ENCODE measurements at regions not wholly inside any gene's neighbourhood (a gene's known extent, or its start where the extent isn't known, plus 50 kb on each side); places are given as distances from the start of the nearest gene placed in this dataset.

DNA sequence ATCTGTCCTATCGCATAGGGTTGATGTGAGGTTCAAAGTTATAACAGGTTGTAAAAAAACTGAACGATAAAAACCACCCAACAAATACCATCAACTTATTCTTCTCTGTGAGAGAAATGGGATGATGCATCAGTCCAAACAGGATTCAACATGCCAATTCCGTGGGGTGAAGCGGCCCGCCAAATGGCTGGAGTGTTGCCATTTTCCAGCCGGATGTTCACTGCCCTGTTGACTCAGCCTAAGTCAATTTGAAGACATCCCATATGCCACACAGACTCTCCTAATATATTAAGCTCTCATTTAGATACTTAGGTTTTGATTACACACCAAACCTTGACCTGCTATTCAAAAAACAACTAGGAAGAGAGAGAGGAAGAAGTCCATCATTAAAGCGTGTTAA lies 311.1 kb downstream of the VPS13C start:
- Histone ChIP-seq H3K27me3 (no peaks in the 10 kb centered on the region), H3K36me3 (no peaks in the 10 kb centered on the region), H3K9me3 (replicated peaks in 1 of 11) (no peaks in the 10 kb centered on the region), H3K4me3 (no peak overlapping the region), H4K20me1 (no peaks in the 10 kb centered on the region), H3K9ac (no peak overlapping the region), H3K4me1 (no peaks in the 10 kb centered on the region), H3K27ac (no peak overlapping the region), H3K4me2 (no peak overlapping the region)
- no peak for TF ChIP-seq Cebpa-rat (IDR thresholded peaks at IDR 0.05)

DNA sequence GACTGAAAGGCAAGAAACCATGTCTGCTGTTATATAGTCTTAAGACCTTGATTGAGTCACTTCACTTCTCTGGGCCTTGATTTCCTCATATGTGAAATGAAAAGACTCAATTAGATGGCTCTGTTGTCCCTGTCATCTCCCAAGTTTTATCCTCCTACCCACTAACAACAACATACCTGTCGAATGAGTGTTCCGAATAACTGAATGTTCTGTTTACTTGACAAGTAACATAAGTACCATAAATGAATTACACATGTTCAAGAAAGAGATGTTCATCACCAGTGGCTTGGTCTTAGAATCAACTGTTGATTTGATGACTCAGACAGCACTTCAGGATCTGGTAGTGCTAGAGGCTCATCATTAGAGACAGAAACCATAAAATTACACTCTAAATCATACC lies 311.7 kb downstream of the VPS13C start:
- Histone ChIP-seq H3K36me3 (no peaks in the 10 kb centered on the region), H4K20me1 (no peaks in the 10 kb centered on the region), H3K4me3 (no peak overlapping the region), H3K4me2 (no peak overlapping the region), H3K4me1 (no peaks in the 10 kb centered on the region), H3K9me3 (replicated peaks in 1 of 11) (no peaks in the 10 kb centered on the region), H3K9ac (no peak overlapping the region), H3K27me3 (no peaks in the 10 kb centered on the region), H3K27ac (no peak overlapping the region)
- no peak for TF ChIP-seq Cebpa-rat (IDR thresholded peaks at IDR 0.05)

DNA sequence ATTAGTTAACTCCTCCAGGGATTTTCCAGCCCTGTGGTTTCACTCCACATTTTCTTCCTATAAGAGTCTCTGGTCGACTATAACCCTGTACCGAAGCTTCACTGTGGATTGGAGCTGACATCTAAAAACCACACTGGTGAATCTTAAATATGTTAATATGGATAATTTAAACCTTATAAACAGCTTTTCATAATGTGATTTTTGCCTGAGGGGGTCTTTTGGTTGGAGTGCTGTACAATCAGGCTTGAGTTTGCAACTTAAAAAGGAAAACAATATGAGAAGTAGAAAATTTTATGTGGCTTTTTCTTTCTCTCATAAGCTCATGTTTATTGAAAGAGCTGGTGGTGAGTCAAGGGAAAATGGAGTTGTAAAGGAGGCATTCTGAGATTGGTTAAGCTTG lies 313.7 kb downstream of the VPS13C start:
- no peaks in the 10 kb centered on the region for H3K9me3 ChIP-seq (replicated peaks in 1 of 11)
- H4K20me1 ChIP-seq = no peaks in the 10 kb centered on the region
- no peak for TF ChIP-seq Cebpa-rat (IDR thresholded peaks at IDR 0.05)
- H3K27ac ChIP-seq = no peak overlapping the region
- H3K4me3 ChIP-seq = no peak overlapping the region
- H3K4me1 ChIP-seq = no peaks in the 10 kb centered on the region
- H3K9ac ChIP-seq = no peak overlapping the region
- no peaks in the 10 kb centered on the region for H3K27me3 ChIP-seq
- no peak overlapping the region for H3K4me2 ChIP-seq
- H3K36me3 ChIP-seq = no peaks in the 10 kb centered on the region

DNA sequence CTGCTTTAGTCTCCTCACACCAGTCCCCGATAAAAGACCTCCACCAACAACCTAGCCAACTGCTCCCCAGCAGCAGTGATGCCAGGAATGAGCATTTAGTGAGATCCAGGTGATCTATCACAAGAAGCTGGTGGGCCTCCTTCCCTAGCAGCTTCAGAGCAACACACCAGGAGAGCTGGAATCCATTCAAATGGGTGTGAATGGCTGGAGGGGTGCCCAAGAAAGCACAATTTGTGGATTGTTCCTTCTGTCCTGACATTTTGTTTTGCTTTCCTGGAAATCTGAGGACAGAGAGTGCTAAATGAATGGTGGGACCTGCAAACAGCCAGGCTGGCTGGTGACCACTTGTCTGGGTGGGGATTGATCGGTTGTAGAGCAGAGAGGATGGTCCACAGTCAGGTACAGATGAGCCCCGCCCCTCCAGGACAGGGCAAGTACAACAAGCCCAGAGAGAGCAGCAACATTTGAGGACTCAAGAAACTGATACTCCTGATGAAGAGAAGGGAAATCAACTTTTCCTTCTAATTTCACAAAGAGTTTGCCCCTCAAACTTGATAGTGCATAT lies 316.8 kb downstream of the VPS13C start:
- H3K9ac ChIP-seq = no peak overlapping the region
- no peaks in the 10 kb centered on the region for H3K36me3 ChIP-seq
- TF ChIP-seq Cebpa-rat (IDR thresholded peaks at IDR 0.05) = no peak
- H3K27ac ChIP-seq = no peak overlapping the region
- no peaks in the 10 kb centered on the region for H3K27me3 ChIP-seq
- peaks cover 0 to 13% (median 8%) of the 10 kb centered on the region in 11 experiments; a peak in 15 of 22 replicates for H3K9me3 ChIP-seq (replicated peaks in 1 of 11)
- H3K4me1 ChIP-seq = no peaks in the 10 kb centered on the region
- no peak overlapping the region for H3K4me3 ChIP-seq
- no peak overlapping the region for H3K4me2 ChIP-seq
- no peaks in the 10 kb centered on the region for H4K20me1 ChIP-seq

DNA sequence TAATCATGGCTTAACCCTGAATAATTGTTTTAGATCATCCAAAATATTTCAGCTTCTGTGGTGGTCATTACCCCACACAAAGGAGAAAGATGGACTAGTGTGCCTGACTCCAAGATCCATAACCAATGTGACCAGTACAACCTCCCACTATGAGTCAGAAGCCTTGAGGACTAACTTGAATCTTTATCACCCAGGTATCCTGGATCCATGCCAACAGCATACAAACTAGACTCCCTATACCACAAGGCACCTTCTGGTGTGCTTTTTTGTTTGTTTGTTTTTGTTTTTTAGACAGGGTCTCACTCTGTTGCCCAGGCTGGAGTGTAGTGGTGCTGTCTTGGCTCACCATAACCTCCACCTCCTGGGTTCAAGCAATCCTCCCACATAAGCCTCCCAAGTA lies 317.7 kb downstream of the VPS13C start:
- Histone ChIP-seq H4K20me1 (no peaks in the 10 kb centered on the region), H3K27ac (no peak overlapping the region), H3K27me3 (no peaks in the 10 kb centered on the region), H3K9me3 (replicated peaks in 1 of 11) (peaks cover 0 to 20% (median 11%) of the 10 kb centered on the region in 11 experiments; a peak in 15 of 22 replicates), H3K4me1 (0 out of 20 replicates have a peak, but pooled peaks cover 0 to 1% (median 0%) of the 10 kb centered on the region in 10 experiments), H3K4me2 (no peak overlapping the region), H3K9ac (no peak overlapping the region), H3K36me3 (no peaks in the 10 kb centered on the region), H3K4me3 (no peak overlapping the region)
- TF ChIP-seq Cebpa-rat (IDR thresholded peaks at IDR 0.05) = no peak

DNA sequence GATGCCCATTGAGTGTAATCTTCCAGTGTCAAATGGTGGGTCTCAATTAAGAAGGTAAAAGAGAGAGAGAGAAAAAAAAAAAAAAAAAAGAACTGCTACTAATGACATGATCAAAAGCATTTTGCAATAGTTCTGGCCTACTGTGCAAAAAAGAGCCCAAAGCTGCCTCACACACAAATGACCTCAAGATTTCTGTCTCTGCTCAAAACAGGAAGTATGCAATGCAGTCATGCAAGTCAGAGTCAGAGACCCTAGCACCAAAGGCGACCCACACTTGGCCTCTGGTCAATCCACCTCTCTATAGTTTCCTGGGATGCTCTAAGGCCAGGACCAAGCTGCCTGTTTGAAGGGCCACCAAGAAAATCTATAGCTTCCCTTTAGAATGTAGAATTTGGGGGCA lies 323.5 kb downstream of the VPS13C start:
- H3K4me2 ChIP-seq = peak overlapping the region; percentile 17 to 63 (median 48); a peak in 20 of 22 replicates
- peak in 3 of 11 experiments; percentile 56 to 69 (median 60); a peak in 6 of 22 replicates for TF ChIP-seq Cebpa-rat (IDR thresholded peaks at IDR 0.05)

DNA sequence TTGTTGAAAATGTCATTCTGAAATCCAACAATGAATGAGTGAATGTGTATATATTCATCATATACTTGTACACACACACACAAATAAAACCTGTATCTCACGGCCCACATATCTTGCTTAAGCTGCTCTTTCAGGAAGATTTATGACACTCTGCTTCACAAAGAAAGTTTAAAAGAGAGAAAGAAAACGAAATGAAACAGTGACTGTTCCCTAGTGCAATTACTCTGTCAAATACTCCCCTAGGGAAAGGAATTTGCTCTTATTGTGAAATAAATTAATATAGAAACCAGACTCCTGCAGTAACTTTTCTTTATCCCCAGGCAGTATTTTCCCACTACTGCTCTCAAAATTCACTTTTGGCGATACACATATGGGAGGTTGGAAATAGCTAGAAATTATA lies 329.1 kb downstream of the VPS13C start:
- H3K4me3 ChIP-seq = no peak overlapping the region
- H3K4me1 ChIP-seq = peaks cover 0 to 2% (median 1%) of the 10 kb centered on the region in 10 experiments; a peak in 15 of 20 replicates
- H3K27me3 ChIP-seq = no peaks in the 10 kb centered on the region
- no peak overlapping the region for H3K4me2 ChIP-seq
- no peaks in the 10 kb centered on the region for H3K36me3 ChIP-seq
- no peak overlapping the region for H3K27ac ChIP-seq
- no peak overlapping the region for H3K9ac ChIP-seq
- no peak for TF ChIP-seq Cebpa-rat (IDR thresholded peaks at IDR 0.05)
- no peaks in the 10 kb centered on the region for H4K20me1 ChIP-seq
- no peaks in the 10 kb centered on the region for H3K9me3 ChIP-seq (replicated peaks in 1 of 11)

More for the DNA sequence above, 323.5 kb downstream of the VPS13C start:
- H3K4me1 ChIP-seq = peaks cover 7 to 18% (median 14%) of the 10 kb centered on the region in 10 experiments
- no peaks in the 10 kb centered on the region for H3K27me3 ChIP-seq
- H3K9me3 ChIP-seq (replicated peaks in 1 of 11) = peaks cover 0 to 20% (median 11%) of the 10 kb centered on the region in 11 experiments; a peak in 15 of 22 replicates
- H3K4me3 ChIP-seq = no peak overlapping the region
- H3K9ac ChIP-seq = peak overlapping the region in 2 of 11 experiments; percentile 4 to 32; a peak in 2 of 22 replicates
- peak overlapping the region in 7 of 11 experiments; percentile 13 to 62 (median 45); a peak in 10 of 22 replicates for H3K27ac ChIP-seq
- no peaks in the 10 kb centered on the region for H4K20me1 ChIP-seq
- no peaks in the 10 kb centered on the region for H3K36me3 ChIP-seq

DNA sequence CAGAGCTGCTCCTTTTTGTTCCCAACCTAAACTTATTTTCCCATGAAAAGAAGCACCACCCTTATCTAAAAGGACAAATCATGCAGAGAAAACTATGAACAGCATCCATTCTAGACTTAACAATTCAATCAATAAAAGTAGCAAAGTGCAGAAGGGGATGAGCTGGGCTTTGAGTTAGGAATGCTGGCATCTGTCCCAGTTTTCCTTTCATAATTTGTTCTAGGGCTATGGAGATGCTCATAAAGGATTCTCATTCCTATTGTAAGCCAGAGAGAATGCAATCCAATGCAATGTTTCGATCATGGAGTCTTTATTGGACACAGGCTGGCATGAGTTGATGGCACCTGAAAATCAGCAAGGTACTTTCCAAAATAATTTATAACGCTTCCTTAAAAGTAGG lies 330.6 kb downstream of the VPS13C start:
- no peak for TF ChIP-seq Cebpa-rat (IDR thresholded peaks at IDR 0.05)
- no peaks in the 10 kb centered on the region for H3K36me3 ChIP-seq
- no peaks in the 10 kb centered on the region for H3K9me3 ChIP-seq (replicated peaks in 1 of 11)
- no peak overlapping the region for H3K27ac ChIP-seq
- H3K4me3 ChIP-seq = no peak overlapping the region
- H3K4me2 ChIP-seq = no peak overlapping the region
- no peaks in the 10 kb centered on the region for H4K20me1 ChIP-seq
- no peak overlapping the region for H3K9ac ChIP-seq
- no peaks in the 10 kb centered on the region for H3K4me1 ChIP-seq
- no peaks in the 10 kb centered on the region for H3K27me3 ChIP-seq

DNA sequence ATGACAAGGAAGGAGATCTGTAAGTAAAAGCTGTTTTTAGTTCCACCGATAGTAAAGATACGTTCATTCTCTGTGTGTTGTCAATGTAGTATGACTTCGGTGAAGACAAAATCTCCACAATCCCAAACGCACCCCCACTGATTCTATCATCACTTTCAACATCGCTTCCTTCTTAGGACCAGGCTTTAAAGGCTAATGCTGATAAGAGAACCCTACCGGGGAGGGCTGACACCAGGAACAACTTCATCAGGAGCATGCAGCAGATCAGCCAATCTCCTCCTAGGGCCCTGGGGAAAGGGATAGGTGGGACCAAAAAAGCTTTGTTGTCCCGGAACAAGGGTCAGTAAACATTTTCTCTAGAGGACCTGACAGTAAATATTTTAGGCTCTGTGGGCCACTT lies 334.1 kb downstream of the VPS13C start:
- Histone ChIP-seq H3K4me1 (no peaks in the 10 kb centered on the region), H3K27me3 (no peaks in the 10 kb centered on the region), H3K4me3 (no peak overlapping the region), H4K20me1 (no peaks in the 10 kb centered on the region), H3K36me3 (no peaks in the 10 kb centered on the region), H3K4me2 (no peak overlapping the region), H3K9ac (no peak overlapping the region), H3K27ac (no peak overlapping the region), H3K9me3 (replicated peaks in 1 of 11) (no peaks in the 10 kb centered on the region)
- no peak for TF ChIP-seq Cebpa-rat (IDR thresholded peaks at IDR 0.05)

DNA sequence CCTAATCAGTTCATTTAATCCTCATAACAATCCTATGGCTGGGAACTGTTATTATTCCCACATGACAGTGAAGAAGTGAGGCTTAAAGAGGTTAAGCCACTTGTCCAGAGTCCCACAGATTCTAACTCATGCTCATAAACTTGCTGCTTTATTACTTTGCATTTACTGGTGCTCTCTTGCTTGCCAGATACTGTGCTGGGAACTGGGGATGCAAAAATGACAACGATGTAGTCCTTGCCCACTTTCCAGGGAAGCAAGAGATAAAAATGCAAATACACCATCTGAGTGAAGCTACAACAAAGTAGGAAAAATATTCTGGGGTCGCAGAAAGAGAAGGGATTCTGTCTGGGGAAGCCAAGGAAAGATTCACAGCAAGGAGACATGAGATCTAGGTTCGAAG lies 335.0 kb downstream of the VPS13C start:
- H3K4me2 ChIP-seq = no peak overlapping the region
- no peak overlapping the region for H3K27ac ChIP-seq
- H4K20me1 ChIP-seq = no peaks in the 10 kb centered on the region
- H3K9me3 ChIP-seq (replicated peaks in 1 of 11) = no peaks in the 10 kb centered on the region
- no peaks in the 10 kb centered on the region for H3K4me1 ChIP-seq
- H3K27me3 ChIP-seq = no peaks in the 10 kb centered on the region
- H3K4me3 ChIP-seq = no peak overlapping the region
- H3K9ac ChIP-seq = no peak overlapping the region
- H3K36me3 ChIP-seq = no peaks in the 10 kb centered on the region
- TF ChIP-seq Cebpa-rat (IDR thresholded peaks at IDR 0.05) = no peak
